WTC11 (cell line): ENCODE measurements at regions not wholly inside any gene's neighbourhood (a gene's known extent, or its start where the extent isn't known, plus 50 kb on each side); places are given as distances from the start of the nearest gene placed in this dataset.

Experiments used
- ATAC-seq: fragments of 200-7000 bp; cut with Tn5 transposase; 2 replicates; pipeline ENCODE4 v1.10.0; 2021; ENCODE audit warnings: mild to moderate bottlenecking, moderate library complexity
- CTCF ChIA-PET: fragments of 300-600 bp; sonication (Branson Sonifier 250); formaldehyde crosslinking; loops from one replicate; lab custom pipeline; 2021; ENCODE audit warnings: antibody characterized with exemption; lab: Charles Lee
- POLR2A ChIA-PET: fragments of 350-600 bp; sonication (Branson Sonifier 250); formaldehyde crosslinking; loops from one replicate; lab custom pipeline; 2021; ENCODE audit warnings: antibody characterized with exemption; lab: Charles Lee
- DNase-seq: peaks from one replicate; pipeline ENCODE4 v3.0.0; 2021; ENCODE audit warnings: low spot score
- H3K27ac Mint-ChIP-seq: 2 replicates; pipeline ENCODE4 v1.8.0; 2021; ENCODE audit warnings: mixed read lengths
- H3K27me3 Mint-ChIP-seq: 2 replicates; pipeline ENCODE4 v1.8.0; 2021; ENCODE audit warnings: low read depth, mild to moderate bottlenecking, moderate library complexity, mixed read lengths
- H3K36me3 Mint-ChIP-seq: 2 replicates; pipeline ENCODE4 v1.8.0; 2021; ENCODE audit warnings: mixed read lengths
- H3K4me1 Mint-ChIP-seq: 2 replicates; pipeline ENCODE4 v1.8.0; 2022; ENCODE audit warnings: mixed read lengths
- H3K4me3 Mint-ChIP-seq: 2 replicates; pipeline ENCODE4 v1.8.0; 2021; ENCODE audit warnings: mild to moderate bottlenecking, moderate library complexity, mixed read lengths
- H3K9me3 Mint-ChIP-seq: 2 replicates; pipeline ENCODE4 v1.8.0; 2021; ENCODE audit warnings: mixed read lengths
- ARID4B ChIP-seq: sonication (generic); formaldehyde crosslinking; IDR thresholded peaks from 2 replicates; pipeline ENCODE4 v1.8.0; 2023; ENCODE audit warnings: missing genetic modification reagents, mild to moderate bottlenecking, borderline replicate concordance
- FOXK1 ChIP-seq: sonication (generic); formaldehyde crosslinking; IDR thresholded peaks from 2 replicates; pipeline ENCODE4 v1.8.0; 2022; ENCODE audit warnings: mild to moderate bottlenecking, moderate library complexity, missing genetic modification reagents
- GTF2I ChIP-seq: fragments of 250-450 bp; sonication (Bioruptor Pico); conservative IDR thresholded peaks from 2 replicates; pipeline ENCODE4 v1.4.0; 2021; ENCODE audit warnings: mild to moderate bottlenecking
- JUN ChIP-seq: sonication (generic); formaldehyde crosslinking; IDR thresholded peaks from 2 replicates; pipeline ENCODE4 v1.8.0; 2023; ENCODE audit warnings: mild to moderate bottlenecking, missing genetic modification reagents
- MAX ChIP-seq: sonication (generic); formaldehyde crosslinking; IDR thresholded peaks from 2 replicates; pipeline ENCODE4 v1.8.0; 2022; ENCODE audit warnings: mild to moderate bottlenecking, missing genetic modification reagents
- OVOL2 ChIP-seq: fragments of 250-450 bp; sonication (Bioruptor Pico); IDR thresholded peaks from 2 replicates; pipeline ENCODE4 v1.9.0; 2021; ENCODE audit warnings: mild to moderate bottlenecking, borderline replicate concordance
- PREB ChIP-seq: sonication (generic); formaldehyde crosslinking; IDR thresholded peaks from 2 replicates; pipeline ENCODE4 v1.8.1; 2022; ENCODE audit warnings: mild to moderate bottlenecking, missing genetic modification reagents, moderate library complexity, borderline replicate concordance
- RELA ChIP-seq: sonication (generic); formaldehyde crosslinking; IDR thresholded peaks from 2 replicates; pipeline ENCODE4 v1.8.1; 2022; ENCODE audit warnings: missing genetic modification reagents, mild to moderate bottlenecking, borderline replicate concordance
- SMAD4 ChIP-seq: sonication (generic); formaldehyde crosslinking; IDR thresholded peaks from 2 replicates; pipeline ENCODE4 v1.8.0; 2022; ENCODE audit warnings: mild to moderate bottlenecking, missing genetic modification reagents
- SOX15 ChIP-seq: fragments of 250-450 bp; sonication (Bioruptor Pico); IDR thresholded peaks from 2 replicates; pipeline ENCODE4 v1.9.0; 2021; ENCODE audit warnings: mild to moderate bottlenecking
- SP1 ChIP-seq: sonication (generic); formaldehyde crosslinking; conservative IDR thresholded peaks from 2 replicates; pipeline ENCODE4 v1.8.1; 2022; ENCODE audit warnings: missing genetic modification reagents
- ZNF121 ChIP-seq: sonication (generic); formaldehyde crosslinking; IDR thresholded peaks from 2 replicates; pipeline ENCODE4 v1.8.0; 2023; ENCODE audit warnings: missing genetic modification reagents
- ZNF219 ChIP-seq: sonication (generic); formaldehyde crosslinking; IDR thresholded peaks from 2 replicates; pipeline ENCODE4 v1.8.0; 2023; ENCODE audit warnings: missing genetic modification reagents, mild to moderate bottlenecking, borderline replicate concordance
- ZNF396 ChIP-seq: fragments of 250-450 bp; sonication (Bioruptor Pico); IDR thresholded peaks from 2 replicates; pipeline ENCODE4 v1.8.0; 2021; ENCODE audit warnings: mild to moderate bottlenecking, moderate library complexity, borderline replicate concordance
- ZSCAN18 ChIP-seq: fragments of 250-450 bp; sonication (Bioruptor Pico); IDR thresholded peaks from 2 replicates; pipeline ENCODE4 v2.1.2; 2022; ENCODE audit warnings: mild to moderate bottlenecking, moderate library complexity
- TF ChIP-seq, protein P1 (sequence below): sonication (generic); formaldehyde crosslinking; conservative IDR thresholded peaks from 2 replicates; pipeline ENCODE4 v1.8.1; 2022; ENCODE audit warnings: mild to moderate bottlenecking, missing genetic modification reagents
- TF ChIP-seq, protein P2 (sequence below): sonication (generic); formaldehyde crosslinking; IDR thresholded peaks from 2 replicates; pipeline ENCODE4 v1.8.1; 2023; ENCODE audit warnings: mild to moderate bottlenecking, missing genetic modification reagents, borderline replicate concordance
- TF ChIP-seq, protein P3 (sequence below): fragments of 250-450 bp; sonication (Bioruptor Pico); IDR thresholded peaks from 2 replicates; pipeline ENCODE4 v1.9.0; 2021; ENCODE audit warnings: moderate library complexity, mild to moderate bottlenecking, inconsistent platforms, borderline replicate concordance

DNA sequence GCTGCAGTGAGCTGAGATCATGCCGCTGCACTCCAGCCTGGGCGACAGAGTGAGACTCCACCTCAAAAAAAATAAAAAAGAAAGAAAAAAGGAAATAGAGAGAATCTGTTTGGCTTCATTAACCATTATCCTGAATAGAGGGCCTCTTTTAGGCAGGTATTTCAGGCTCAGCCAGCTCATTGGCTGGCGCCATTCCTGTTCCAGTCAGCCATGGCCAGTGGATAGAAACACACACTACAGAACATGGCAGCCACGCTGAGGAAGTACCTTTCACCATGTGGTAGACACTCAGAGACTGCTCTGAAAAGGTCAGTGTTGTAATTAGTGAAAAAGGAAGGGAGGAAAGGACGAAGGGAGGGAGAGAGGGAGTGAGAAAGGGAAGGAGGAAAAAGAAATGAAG, 340.0 kb upstream of the ACTBL2 start:
- TF ChIP-seq ZNF396 (no peak), JUN (CRISPR knock-in tag) (no peak), GTF2I (CRISPR knock-in tag) (no peak), ZSCAN18 (CRISPR knock-in tag) (no peak), SP1 (CRISPR knock-in tag) (no peak), ZNF219 (CRISPR knock-in tag) (no peak), FOXK1 (CRISPR knock-in tag) (no peak), ZNF121 (CRISPR knock-in tag) (no peak), OVOL2 (no peak), ARID4B (CRISPR knock-in tag) (no peak), PREB (no peak), SMAD4 (CRISPR knock-in tag) (no peak), SOX15 (CRISPR knock-in tag) (no peak), MAX (CRISPR knock-in tag) (no peak), RELA (CRISPR knock-in tag) (no peak)
- TF ChIP-seq, protein P1, sequence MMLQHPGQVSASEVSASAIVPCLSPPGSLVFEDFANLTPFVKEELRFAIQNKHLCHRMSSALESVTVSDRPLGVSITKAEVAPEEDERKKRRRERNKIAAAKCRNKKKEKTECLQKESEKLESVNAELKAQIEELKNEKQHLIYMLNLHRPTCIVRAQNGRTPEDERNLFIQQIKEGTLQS (CRISPR knock-in tag): no peak
- TF ChIP-seq, protein P2, sequence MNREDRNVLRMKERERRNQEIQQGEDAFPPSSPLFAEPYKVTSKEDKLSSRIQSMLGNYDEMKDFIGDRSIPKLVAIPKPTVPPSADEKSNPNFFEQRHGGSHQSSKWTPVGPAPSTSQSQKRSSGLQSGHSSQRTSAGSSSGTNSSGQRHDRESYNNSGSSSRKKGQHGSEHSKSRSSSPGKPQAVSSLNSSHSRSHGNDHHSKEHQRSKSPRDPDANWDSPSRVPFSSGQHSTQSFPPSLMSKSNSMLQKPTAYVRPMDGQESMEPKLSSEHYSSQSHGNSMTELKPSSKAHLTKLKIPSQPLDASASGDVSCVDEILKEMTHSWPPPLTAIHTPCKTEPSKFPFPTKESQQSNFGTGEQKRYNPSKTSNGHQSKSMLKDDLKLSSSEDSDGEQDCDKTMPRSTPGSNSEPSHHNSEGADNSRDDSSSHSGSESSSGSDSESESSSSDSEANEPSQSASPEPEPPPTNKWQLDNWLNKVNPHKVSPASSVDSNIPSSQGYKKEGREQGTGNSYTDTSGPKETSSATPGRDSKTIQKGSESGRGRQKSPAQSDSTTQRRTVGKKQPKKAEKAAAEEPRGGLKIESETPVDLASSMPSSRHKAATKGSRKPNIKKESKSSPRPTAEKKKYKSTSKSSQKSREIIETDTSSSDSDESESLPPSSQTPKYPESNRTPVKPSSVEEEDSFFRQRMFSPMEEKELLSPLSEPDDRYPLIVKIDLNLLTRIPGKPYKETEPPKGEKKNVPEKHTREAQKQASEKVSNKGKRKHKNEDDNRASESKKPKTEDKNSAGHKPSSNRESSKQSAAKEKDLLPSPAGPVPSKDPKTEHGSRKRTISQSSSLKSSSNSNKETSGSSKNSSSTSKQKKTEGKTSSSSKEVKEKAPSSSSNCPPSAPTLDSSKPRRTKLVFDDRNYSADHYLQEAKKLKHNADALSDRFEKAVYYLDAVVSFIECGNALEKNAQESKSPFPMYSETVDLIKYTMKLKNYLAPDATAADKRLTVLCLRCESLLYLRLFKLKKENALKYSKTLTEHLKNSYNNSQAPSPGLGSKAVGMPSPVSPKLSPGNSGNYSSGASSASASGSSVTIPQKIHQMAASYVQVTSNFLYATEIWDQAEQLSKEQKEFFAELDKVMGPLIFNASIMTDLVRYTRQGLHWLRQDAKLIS (CRISPR knock-in tag): no peak
- TF ChIP-seq, protein P3, sequence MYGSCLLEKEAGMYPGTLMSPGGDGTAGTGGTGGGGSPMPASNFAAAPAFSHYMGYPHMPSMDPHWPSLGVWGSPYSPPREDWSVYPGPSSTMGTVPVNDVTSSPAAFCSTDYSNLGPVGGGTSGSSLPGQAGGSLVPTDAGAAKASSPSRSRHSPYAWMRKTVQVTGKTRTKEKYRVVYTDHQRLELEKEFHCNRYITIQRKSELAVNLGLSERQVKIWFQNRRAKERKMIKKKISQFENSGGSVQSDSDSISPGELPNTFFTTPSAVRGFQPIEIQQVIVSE: no peak
- Mint-ChIP-seq H3K9me3 (peaks cover 15% of the 10 kb centered on the region), H3K27ac (no peak overlapping the region), H3K27me3 (no peaks in the 10 kb centered on the region), H3K4me3 (no peak overlapping the region), H3K4me1 (peaks cover 10% of the 10 kb centered on the region), H3K36me3 (peaks cover 8% of the 10 kb centered on the region)
- DNase-seq (no peak), ATAC-seq (no peak)
- CTCF ChIA-PET: no interaction called here
- POLR2A ChIA-PET: no interaction called here
